HL-60 (cell line): ENCODE measurements at regions not wholly inside any gene's neighbourhood (a gene's known extent, or its start where the extent isn't known, plus 50 kb on each side); places are given as distances from the start of the nearest gene placed in this dataset.

Source experiments
- GABPA ChIP-seq: IDR thresholded peaks from 2 replicates; pipeline ENCODE4 v1.6.1; 2012; ENCODE audit warnings: low read depth
- POLR2AphosphoS5 ChIP-seq: IDR thresholded peaks from 2 replicates; pipeline ENCODE4 v1.6.1; 2012; ENCODE audit warnings: low read depth
- SPI1 ChIP-seq: IDR thresholded peaks from 2 replicates; pipeline ENCODE4 v1.6.1; 2012; ENCODE audit warnings: low read depth, mild to moderate bottlenecking, borderline replicate concordance
- TF ChIP-seq, protein P1 (sequence below): IDR thresholded peaks from one replicate; pipeline ENCODE4 v1.5.1; 2011; ENCODE audit warnings: low read length, control low read depth, inconsistent platforms; ENCODE audit not compliant: insufficient read depth
- TF ChIP-seq, protein P2 (sequence below): IDR thresholded peaks from 2 replicates; pipeline ENCODE4 v1.6.1; 2012; ENCODE audit warnings: low read depth; ENCODE audit not compliant: insufficient replicate concordance

DNA sequence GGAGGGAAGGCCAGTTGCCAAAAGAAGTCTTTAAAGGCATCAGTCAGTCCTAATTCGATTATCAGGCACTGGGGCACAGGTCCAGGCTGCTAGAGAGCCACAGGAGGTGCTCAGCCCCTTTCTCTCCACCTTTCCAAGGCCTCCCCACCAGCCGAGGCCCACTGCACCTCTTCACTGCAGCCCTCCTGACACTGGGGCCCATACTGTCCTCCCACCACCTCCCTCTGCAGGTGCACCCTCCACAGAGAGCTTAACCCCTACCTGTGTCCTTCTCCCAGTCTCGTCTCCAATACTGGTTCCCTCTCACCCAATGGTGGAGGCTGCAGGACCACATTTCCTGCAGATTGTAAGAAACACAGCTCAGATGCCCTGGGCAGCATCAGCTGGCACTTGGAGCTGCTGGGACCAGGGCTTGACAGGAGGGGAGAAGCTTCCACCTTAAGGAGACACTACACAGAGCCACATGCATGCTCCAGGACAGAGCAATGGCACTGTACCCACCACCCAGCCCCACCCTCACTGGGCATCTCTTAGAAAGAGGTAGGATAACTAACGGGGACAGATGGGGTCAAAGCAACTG lies 81.6 kb upstream of the PRR20G start:
- TF ChIP-seq, protein P1, sequence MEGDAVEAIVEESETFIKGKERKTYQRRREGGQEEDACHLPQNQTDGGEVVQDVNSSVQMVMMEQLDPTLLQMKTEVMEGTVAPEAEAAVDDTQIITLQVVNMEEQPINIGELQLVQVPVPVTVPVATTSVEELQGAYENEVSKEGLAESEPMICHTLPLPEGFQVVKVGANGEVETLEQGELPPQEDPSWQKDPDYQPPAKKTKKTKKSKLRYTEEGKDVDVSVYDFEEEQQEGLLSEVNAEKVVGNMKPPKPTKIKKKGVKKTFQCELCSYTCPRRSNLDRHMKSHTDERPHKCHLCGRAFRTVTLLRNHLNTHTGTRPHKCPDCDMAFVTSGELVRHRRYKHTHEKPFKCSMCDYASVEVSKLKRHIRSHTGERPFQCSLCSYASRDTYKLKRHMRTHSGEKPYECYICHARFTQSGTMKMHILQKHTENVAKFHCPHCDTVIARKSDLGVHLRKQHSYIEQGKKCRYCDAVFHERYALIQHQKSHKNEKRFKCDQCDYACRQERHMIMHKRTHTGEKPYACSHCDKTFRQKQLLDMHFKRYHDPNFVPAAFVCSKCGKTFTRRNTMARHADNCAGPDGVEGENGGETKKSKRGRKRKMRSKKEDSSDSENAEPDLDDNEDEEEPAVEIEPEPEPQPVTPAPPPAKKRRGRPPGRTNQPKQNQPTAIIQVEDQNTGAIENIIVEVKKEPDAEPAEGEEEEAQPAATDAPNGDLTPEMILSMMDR: no peak
- TF ChIP-seq POLR2AphosphoS5 (no peak), SPI1 (no peak), GABPA (no peak)
- TF ChIP-seq, protein P2, sequence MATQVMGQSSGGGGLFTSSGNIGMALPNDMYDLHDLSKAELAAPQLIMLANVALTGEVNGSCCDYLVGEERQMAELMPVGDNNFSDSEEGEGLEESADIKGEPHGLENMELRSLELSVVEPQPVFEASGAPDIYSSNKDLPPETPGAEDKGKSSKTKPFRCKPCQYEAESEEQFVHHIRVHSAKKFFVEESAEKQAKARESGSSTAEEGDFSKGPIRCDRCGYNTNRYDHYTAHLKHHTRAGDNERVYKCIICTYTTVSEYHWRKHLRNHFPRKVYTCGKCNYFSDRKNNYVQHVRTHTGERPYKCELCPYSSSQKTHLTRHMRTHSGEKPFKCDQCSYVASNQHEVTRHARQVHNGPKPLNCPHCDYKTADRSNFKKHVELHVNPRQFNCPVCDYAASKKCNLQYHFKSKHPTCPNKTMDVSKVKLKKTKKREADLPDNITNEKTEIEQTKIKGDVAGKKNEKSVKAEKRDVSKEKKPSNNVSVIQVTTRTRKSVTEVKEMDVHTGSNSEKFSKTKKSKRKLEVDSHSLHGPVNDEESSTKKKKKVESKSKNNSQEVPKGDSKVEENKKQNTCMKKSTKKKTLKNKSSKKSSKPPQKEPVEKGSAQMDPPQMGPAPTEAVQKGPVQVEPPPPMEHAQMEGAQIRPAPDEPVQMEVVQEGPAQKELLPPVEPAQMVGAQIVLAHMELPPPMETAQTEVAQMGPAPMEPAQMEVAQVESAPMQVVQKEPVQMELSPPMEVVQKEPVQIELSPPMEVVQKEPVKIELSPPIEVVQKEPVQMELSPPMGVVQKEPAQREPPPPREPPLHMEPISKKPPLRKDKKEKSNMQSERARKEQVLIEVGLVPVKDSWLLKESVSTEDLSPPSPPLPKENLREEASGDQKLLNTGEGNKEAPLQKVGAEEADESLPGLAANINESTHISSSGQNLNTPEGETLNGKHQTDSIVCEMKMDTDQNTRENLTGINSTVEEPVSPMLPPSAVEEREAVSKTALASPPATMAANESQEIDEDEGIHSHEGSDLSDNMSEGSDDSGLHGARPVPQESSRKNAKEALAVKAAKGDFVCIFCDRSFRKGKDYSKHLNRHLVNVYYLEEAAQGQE: no peak
